ENCODE measurements at regions not wholly inside any gene's neighbourhood (a gene's known extent, or its start where the extent isn't known, plus 50 kb on each side); places are given as distances from the start of the nearest gene placed in this dataset.

DNA sequence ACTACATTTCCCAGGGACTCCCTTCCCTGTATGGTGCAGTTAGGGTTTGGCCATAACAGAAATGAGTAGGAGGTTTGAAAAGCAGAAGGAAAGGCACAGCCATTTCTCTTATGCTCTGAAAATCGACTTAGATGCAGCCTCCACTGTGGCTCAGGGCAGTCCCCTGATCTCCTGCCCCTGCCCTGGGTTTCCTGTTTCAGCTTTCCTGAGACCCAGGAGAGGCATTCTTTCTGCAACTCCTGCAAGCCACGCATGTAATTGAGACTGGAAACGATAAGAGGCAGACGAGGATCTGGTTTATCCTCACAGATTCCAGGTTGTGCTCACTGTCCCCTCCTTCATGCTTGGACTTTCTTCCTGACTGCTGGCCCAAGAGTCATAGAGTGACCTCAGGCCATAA lies 461.2 kb upstream of the VSTM2A start:
- TF ChIP-seq POLR2AphosphoS5 (IDR thresholded peaks at IDR 0.05; ENCODE audit: borderline replicate concordance, low read depth, low read length) = no peak
- TF ChIP-seq EZH2 (IDR thresholded peaks at IDR 0.05) = no peak
- TF ChIP-seq FOXP2 (optimal IDR thresholded peaks at IDR 0.05; ENCODE audit: control extremely low read depth, extremely low read length, insufficient read depth) = no peak
